ENCODE measurements at regions not wholly inside any gene's neighbourhood (a gene's known extent, or its start where the extent isn't known, plus 50 kb on each side); places are given as distances from the start of the nearest gene placed in this dataset.

GRCh38 chr2:66382091-66382490 lies 52.8 kb upstream of the MEIS1 start:
- no peak for DNase-seq

GRCh38 chr2:66379473-66379872 lies 55.5 kb upstream of the MEIS1 start:
- no peak for DNase-seq

- DNase-seq: no peak
Observed at GRCh38 chr2:66377832-66378231, 57.1 kb upstream of the MEIS1 start.

GRCh38 chr2:66370824-66371223 lies 64.1 kb upstream of the MEIS1 start:
- DNase-seq: no peak

- no peak for DNase-seq
Observed at GRCh38 chr2:66366619-66367018, 68.3 kb upstream of the MEIS1 start.

GRCh38 chr2:66364495-66365333 lies 70.2 kb upstream of the MEIS1 start:
- DNase-seq: no peak

- DNase-seq: no peak
Observed at GRCh38 chr2:66362701-66363100, 72.2 kb upstream of the MEIS1 start.

- no peak for DNase-seq
Observed at GRCh38 chr2:66346231-66346664, 88.7 kb upstream of the MEIS1 start.

- no peak for DNase-seq
Observed at GRCh38 chr2:66344087-66344663, 90.8 kb upstream of the MEIS1 start.

- DNase-seq: no peak
Observed at GRCh38 chr2:66343259-66343658, 91.7 kb upstream of the MEIS1 start.

- DNase-seq: no peak
Observed at GRCh38 chr2:66340521-66340920, 94.4 kb upstream of the MEIS1 start.

GRCh38 chr2:66334237-66335029 lies 100.5 kb upstream of the MEIS1 start:
- no peak for DNase-seq

- no peak for DNase-seq
Observed at GRCh38 chr2:66331176-66331575, 103.7 kb upstream of the MEIS1 start.

- DNase-seq: no peak
Observed at GRCh38 chr2:66329081-66329605, 105.8 kb upstream of the MEIS1 start.

GRCh38 chr2:66327066-66327740 lies 107.7 kb upstream of the MEIS1 start:
- DNase-seq: no peak

GRCh38 chr2:66324909-66325528 lies 109.9 kb upstream of the MEIS1 start:
- DNase-seq: no peak

GRCh38 chr2:66324356-66324755 lies 110.6 kb upstream of the MEIS1 start:
- DNase-seq: no peak

- no peak for DNase-seq
Observed at GRCh38 chr2:66323406-66323805, 111.5 kb upstream of the MEIS1 start.

GRCh38 chr2:66322506-66323260 lies 112.2 kb upstream of the MEIS1 start:
- DNase-seq: no peak

GRCh38 chr2:66318009-66318561 lies 116.8 kb upstream of the MEIS1 start:
- DNase-seq: no peak

GRCh38 chr2:66317268-66317890 lies 117.5 kb upstream of the MEIS1 start:
- no peak for DNase-seq
